A549 (cell line): ENCODE measurements at regions not wholly inside any gene's neighbourhood (a gene's known extent, or its start where the extent isn't known, plus 50 kb on each side); places are given as distances from the start of the nearest gene placed in this dataset.

Source experiments
- ATAC-seq, 2 experiments: fragments of 200-7000 bp in 1 of 2; fragments of >200 bp in 1 of 2; cut with Nextera tagmentation in 1 of 2; cut with Tn5 transposase in 1 of 2; 3 replicates each; pipeline versions ENCODE4 v1.8.0 to v1.9.1; 2018 to 2020; ENCODE audit warnings: mild to moderate bottlenecking in 1 of 2, moderate library complexity in 1 of 2
- CTCF ChIA-PET: fragments of 300-600 bp; sonication (Branson Sonifier 250); formaldehyde crosslinking; extraction: SDS; loops from one replicate; lab custom pipeline; 2021; ENCODE audit warnings: antibody characterized with exemption, inconsistent platforms; lab: Yijun Ruan, JAX
- POLR2A ChIA-PET: fragments of 350-600 bp; formaldehyde crosslinking; extraction: SDS; loops from one replicate; lab custom pipeline; 2021; ENCODE audit warnings: antibody characterized with exemption, inconsistent platforms; lab: Yijun Ruan, JAX
- DNase-seq, 2 experiments: peaks; one replicate each; pipeline versions ENCODE4 v3.0.0 to v3.0.0-alpha.2; 2011 to 2016; ENCODE audit warnings: low read depth in 1 of 2, low spot score in 1 of 2
- FAIRE-seq: peaks from 2 replicates; lab custom pipeline; 2011; peaks lifted over from hg19 to GRCh38; lab: Jason Lieb, UNC
- H3K27ac ChIP-seq, 2 experiments: fragments of >200 bp; sonication (Bioruptor Twin); formaldehyde crosslinking; 3 replicates each; pipeline ENCODE4 v1.5.1; 2016 to 2017
- H3K4me1 ChIP-seq: fragments of >200 bp; sonication (Bioruptor Twin); formaldehyde crosslinking; 3 replicates; pipeline ENCODE4 v1.6.1; 2016
- H3K4me2 ChIP-seq: fragments of >200 bp; sonication (Bioruptor Twin); formaldehyde crosslinking; 3 replicates; pipeline ENCODE4 v1.6.1; 2016
- H3K4me3 ChIP-seq: fragments of >200 bp; sonication (Bioruptor Twin); formaldehyde crosslinking; 3 replicates; pipeline ENCODE4 v1.5.1; 2016
- H3K9me3 ChIP-seq: fragments of >200 bp; sonication (Bioruptor Twin); formaldehyde crosslinking; 3 replicates; pipeline ENCODE4 v1.6.1; 2016
- ATOH8 ChIP-seq: fragments of 250-450 bp; sonication (Bioruptor Pico); IDR thresholded peaks from 2 replicates; pipeline ENCODE4 v1.5.0; 2020; ENCODE audit warnings: low read depth, mild to moderate bottlenecking, moderate library complexity
- CBX8 ChIP-seq: fragments of 200-600 bp; sonication (generic); IDR thresholded peaks from 2 replicates; pipeline ENCODE4 v1.6.1; 2016
- CHD4 ChIP-seq: fragments of 200-600 bp; sonication (generic); IDR thresholded peaks from 2 replicates; pipeline ENCODE4 v1.6.1; 2016; ENCODE audit warnings: antibody characterized with exemption, mild to moderate bottlenecking, borderline replicate concordance
- EP300 ChIP-seq, 2 experiments: fragments of >200 bp; sonication (Bioruptor Twin); formaldehyde crosslinking; IDR thresholded peaks; 2 replicates in 1 of 2; 3 replicates in 1 of 2; pipeline ENCODE4 v1.6.1; 2016 to 2017
- FOSB ChIP-seq: fragments of 250-450 bp; sonication (Bioruptor Pico); IDR thresholded peaks from 2 replicates; pipeline ENCODE4 v1.5.0; 2020; ENCODE audit warnings: mild to moderate bottlenecking, moderate library complexity
- FOSL2 ChIP-seq, 2 experiments: fragments of 450-650 bp in 1 of 2; fragments of >200 bp in 1 of 2; sonication (Bioruptor Twin) in 1 of 2; formaldehyde crosslinking; IDR thresholded peaks; 2 replicates each; pipeline versions ENCODE4 v1.5.0 to v1.6.1; 2016 to 2020; ENCODE audit warnings: mild to moderate bottlenecking in 1 of 2, moderate library complexity in 1 of 2
- GATA3 ChIP-seq: IDR thresholded peaks from 2 replicates; pipeline ENCODE4 v1.6.1; 2012; ENCODE audit warnings: borderline replicate concordance
- JUN ChIP-seq, 2 experiments: fragments of >200 bp; sonication (Bioruptor Twin); formaldehyde crosslinking; IDR thresholded peaks; 2 replicates in 1 of 2; 3 replicates in 1 of 2; pipeline ENCODE4 v1.6.1; 2016 to 2017
- KDM1A ChIP-seq: fragments of 200-600 bp; sonication (generic); IDR thresholded peaks from 2 replicates; pipeline ENCODE4 v1.6.1; 2016; ENCODE audit warnings: low read depth, mild to moderate bottlenecking
- MAFK ChIP-seq: fragments of 450-650 bp; IDR thresholded peaks from 2 replicates; pipeline ENCODE4 v1.6.1; 2014; ENCODE audit not compliant: partially characterized antibody
- MYC ChIP-seq: IDR thresholded peaks from 2 replicates; pipeline ENCODE4 v1.6.1; 2012; ENCODE audit warnings: mild to moderate bottlenecking, inconsistent platforms, low read length, improper control_type of control experiment, borderline replicate concordance
- NR3C1 ChIP-seq: fragments of >200 bp; sonication (Bioruptor Twin); formaldehyde crosslinking; IDR thresholded peaks from 3 replicates; pipeline ENCODE4 v1.6.1; 2017
- RARB ChIP-seq: fragments of 250-450 bp; sonication (Bioruptor Pico); IDR thresholded peaks from 2 replicates; pipeline ENCODE4 v1.8.0; 2021; ENCODE audit warnings: mild to moderate bottlenecking, moderate library complexity
- REST ChIP-seq: fragments of 200-600 bp; sonication (generic); IDR thresholded peaks from 2 replicates; pipeline ENCODE4 v1.6.1; 2016; ENCODE audit warnings: antibody characterized with exemption, mild to moderate bottlenecking, moderate library complexity
- RFX5 ChIP-seq: fragments of 450-650 bp; IDR thresholded peaks from 2 replicates; pipeline ENCODE4 v1.7.1; 2014; ENCODE audit warnings: antibody characterized with exemption, mild to moderate bottlenecking, moderate library complexity
- SREBF2 ChIP-seq: fragments of 450-650 bp; IDR thresholded peaks from 2 replicates; pipeline ENCODE4 v1.6.1; 2014; ENCODE audit warnings: mild to moderate bottlenecking, moderate library complexity
- TFCP2L1 ChIP-seq: fragments of 250-450 bp; sonication (Bioruptor Pico); IDR thresholded peaks from 2 replicates; pipeline ENCODE4 v1.5.0; 2021; ENCODE audit warnings: mild to moderate bottlenecking
- TP53 ChIP-seq: fragments of 250-450 bp; sonication (Bioruptor Pico); IDR thresholded peaks from 2 replicates; pipeline ENCODE4 v1.5.0; 2021; ENCODE audit warnings: mild to moderate bottlenecking, moderate library complexity
- ZNF302 ChIP-seq: fragments of 250-450 bp; sonication (Bioruptor Pico); IDR thresholded peaks from 2 replicates; pipeline ENCODE4 v1.9.0; 2021; ENCODE audit warnings: inconsistent platforms, mild to moderate bottlenecking, moderate library complexity
- ZSCAN20 ChIP-seq: fragments of 250-450 bp; sonication (Bioruptor Pico); IDR thresholded peaks from 2 replicates; pipeline ENCODE4 v1.8.0; 2022; ENCODE audit warnings: mild to moderate bottlenecking, moderate library complexity
- WGBS: methylation state at CpG from one replicate; pipeline ENCODE4 v1.1.6; 2017; ENCODE audit errors: missing lambda C conversion rate; 5-methylcytosine and 5-hydroxymethylcytosine counted together

- no peak for TF ChIP-seq ATOH8 (CRISPR knock-in tag)
- TF ChIP-seq GATA3, result no peak
- no peak for TF ChIP-seq FOSB (CRISPR knock-in tag)
- no peak for TF ChIP-seq REST
- TF ChIP-seq TFCP2L1 (CRISPR knock-in tag), result no peak
- TF ChIP-seq TP53, result no peak
- no peak for TF ChIP-seq SREBF2
- TF ChIP-seq RFX5, result no peak
These were observed 118.9 kb upstream of the CTNNA2 start (continued) for GRCh38 chr2:79393806-79394484.

- Histone ChIP-seq H3K4me2 (no peak overlapping the region), H3K4me1 (no peaks in the 10 kb centered on the region), H3K27ac (no peak overlapping the region), H3K9me3 (peaks cover 12% of the 10 kb centered on the region; the same call in 2 of the 3 replicates), H3K4me3 (no peak overlapping the region)
- CTCF ChIA-PET, result no interaction called here
- WGBS, result 15% methylated on average over 5 of the region's 5 CpGs
- FAIRE-seq (no peak), DNase-seq (no peak), ATAC-seq (no peak)
- POLR2A ChIA-PET, result no interaction called here
- TF ChIP-seq MAFK, result peak; percentile 31
- TF ChIP-seq ZSCAN20, result no peak
These were observed 119.7 kb upstream of the CTNNA2 start for GRCh38 chr2:79393107-79393685.

- H3K9me3 ChIP-seq, result peaks cover 6% of the 10 kb centered on the region; the same call in 1 of the 3 replicates
- ChIA-PET CTCF (no interaction called here), POLR2A (no interaction called here)
- H3K4me1 ChIP-seq, result no peaks in the 10 kb centered on the region
- H3K4me3 ChIP-seq, result no peak overlapping the region
- 6% methylated on average over 3 of the region's 3 CpGs for WGBS
- H3K4me2 ChIP-seq, result no peak overlapping the region
- no peak for TF ChIP-seq CBX8
- TF ChIP-seq MYC, result no peak
- no peak for TF ChIP-seq KDM1A
- DNase-seq (no peak), FAIRE-seq (no peak), ATAC-seq (no peak)
- no peak overlapping the region for H3K27ac ChIP-seq
These were observed 123.4 kb upstream of the CTNNA2 start for GRCh38 chr2:79389481-79389880.

- no peak overlapping the region for H3K4me2 ChIP-seq
- no peaks in the 10 kb centered on the region for H3K4me1 ChIP-seq
- no peak for FAIRE-seq
- WGBS, result 2% methylated on average over 4 of the region's 4 CpGs
- ChIA-PET CTCF (interaction anchor here (0.8 kb wide), 1 partner anchor 24 kb away, joined by 3 read pairs; no protein-coding TSS in a partner anchor), POLR2A (no interaction called here)
- ATAC-seq, result no peak
- DNase-seq, result no peak
- H3K27ac ChIP-seq, result no peak overlapping the region
- no peak overlapping the region for H3K4me3 ChIP-seq
- peaks cover under 1% of the 10 kb centered on the region; the same call in 1 of the 3 replicates for H3K9me3 ChIP-seq
- TF ChIP-seq FOSL2 (IDR thresholded peaks at IDR 0.05) (no peak), FOSL2 (CRISPR knock-in tag; IDR thresholded peaks at IDR 0.05) (no peak), JUN (IDR thresholded peaks at IDR 0.05) (no peak), EP300 (IDR thresholded peaks at IDR 0.05) (no peak), NR3C1 (no peak), ZNF302 (CRISPR knock-in tag) (no peak), RARB (CRISPR knock-in tag) (no peak), CHD4 (no peak)
These were observed 124.8 kb upstream of the CTNNA2 start for GRCh38 chr2:79388024-79388423.
